SKM-1 treated with dmso at 0.1 percent for 144 hours (cell line): ENCODE measurements at regions not wholly inside any gene's neighbourhood (a gene's known extent, or its start where the extent isn't known, plus 50 kb on each side); places are given as distances from the start of the nearest gene placed in this dataset.

ENCODE experiments used
- DNase-seq: peaks from one replicate; lab custom pipeline; 2025; ENCODE audit not compliant: unreplicated experiment; lab: John Stamatoyannopoulos, UW

DNA sequence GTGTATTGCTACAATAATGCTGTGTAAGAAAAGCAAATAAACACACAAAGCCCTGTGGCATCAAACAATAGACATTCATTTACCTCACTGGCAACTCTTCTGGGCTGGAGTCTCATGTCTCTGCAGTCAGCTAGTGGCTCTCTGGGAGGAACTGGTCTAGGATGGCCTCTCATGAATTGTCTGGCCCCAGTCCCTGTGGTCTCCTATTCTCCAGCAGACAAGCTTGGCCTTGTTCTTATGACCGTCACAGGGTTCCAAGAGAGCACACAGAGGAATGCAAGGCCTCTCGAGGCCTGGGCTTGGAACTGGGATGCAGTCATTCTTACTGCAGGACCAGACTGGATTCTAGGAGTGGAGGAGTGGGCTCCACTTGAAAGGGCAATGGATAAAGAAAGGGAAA, 141.2 kb upstream of the NTM start:
- no peak for DNase-seq

DNA sequence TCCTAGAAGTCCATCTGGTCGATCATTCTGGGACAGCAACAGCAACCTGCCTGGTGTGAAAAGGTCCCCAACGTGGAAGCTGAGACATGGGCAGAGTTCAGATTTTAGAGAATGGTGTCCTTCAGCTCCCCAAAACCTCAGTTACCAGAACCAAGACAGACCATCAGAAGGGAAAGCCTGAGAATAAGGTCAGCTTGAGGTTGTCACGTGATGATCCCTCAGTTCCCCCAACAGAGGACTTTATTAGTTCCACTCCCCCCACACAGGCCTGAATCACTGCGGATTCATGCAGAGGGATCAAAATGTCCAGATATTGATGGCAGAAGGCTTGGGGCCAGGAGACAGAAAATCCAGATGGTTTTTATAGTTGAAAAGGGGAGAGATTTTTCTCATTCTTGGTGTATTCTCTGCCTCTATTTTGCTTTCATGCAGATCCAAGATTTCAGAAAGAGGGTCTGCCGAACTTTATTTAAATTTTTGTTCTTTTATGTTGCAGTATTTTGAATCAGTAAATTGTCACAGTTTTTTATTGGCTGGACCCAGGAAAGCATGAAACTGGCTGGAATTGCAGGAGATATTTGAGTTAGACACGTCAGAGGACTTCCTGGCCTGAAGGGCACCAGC, 139.0 kb upstream of the NTM start:
- DNase-seq, result no peak

DNA sequence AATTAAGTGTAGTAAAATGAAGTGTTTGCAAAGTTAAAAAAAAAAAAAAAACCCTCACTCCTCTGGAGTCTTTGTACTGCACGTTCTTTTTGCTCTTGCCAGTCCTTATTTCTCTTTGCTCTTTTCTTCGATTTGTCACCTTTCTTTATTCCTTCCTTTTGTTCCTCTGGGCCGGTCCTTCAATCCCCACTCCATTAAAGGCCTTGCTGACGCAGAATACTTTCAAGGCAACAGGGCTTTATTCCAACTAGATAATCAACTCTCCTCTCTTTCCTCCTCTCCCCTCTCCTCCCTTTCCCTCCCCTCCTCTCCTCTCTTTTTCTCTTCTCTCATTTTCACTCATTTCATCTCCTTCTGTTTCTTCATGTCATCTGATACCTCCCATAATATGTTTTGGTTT, 138.2 kb upstream of the NTM start:
- no peak for DNase-seq

DNA sequence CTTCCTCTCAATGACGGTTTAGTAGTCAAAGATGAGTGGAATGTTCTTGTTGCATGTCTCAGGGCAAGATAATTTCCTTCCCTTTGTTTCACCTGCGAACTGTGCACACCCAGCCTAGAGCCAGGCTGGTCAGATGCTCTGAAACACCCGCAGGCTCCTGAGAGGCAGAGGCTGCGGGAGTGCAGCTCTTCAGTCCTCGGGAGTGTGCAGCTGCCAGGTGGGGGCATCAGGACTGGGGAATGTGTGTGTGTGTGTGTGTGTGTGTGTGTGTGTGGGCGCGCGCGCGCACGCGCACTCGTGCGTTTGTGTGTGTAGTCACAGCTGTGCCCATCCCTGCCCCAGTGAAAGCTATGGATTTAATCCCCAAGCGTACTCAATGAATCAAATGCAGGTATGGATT, 136.2 kb upstream of the NTM start:
- DNase-seq, result no peak

DNA sequence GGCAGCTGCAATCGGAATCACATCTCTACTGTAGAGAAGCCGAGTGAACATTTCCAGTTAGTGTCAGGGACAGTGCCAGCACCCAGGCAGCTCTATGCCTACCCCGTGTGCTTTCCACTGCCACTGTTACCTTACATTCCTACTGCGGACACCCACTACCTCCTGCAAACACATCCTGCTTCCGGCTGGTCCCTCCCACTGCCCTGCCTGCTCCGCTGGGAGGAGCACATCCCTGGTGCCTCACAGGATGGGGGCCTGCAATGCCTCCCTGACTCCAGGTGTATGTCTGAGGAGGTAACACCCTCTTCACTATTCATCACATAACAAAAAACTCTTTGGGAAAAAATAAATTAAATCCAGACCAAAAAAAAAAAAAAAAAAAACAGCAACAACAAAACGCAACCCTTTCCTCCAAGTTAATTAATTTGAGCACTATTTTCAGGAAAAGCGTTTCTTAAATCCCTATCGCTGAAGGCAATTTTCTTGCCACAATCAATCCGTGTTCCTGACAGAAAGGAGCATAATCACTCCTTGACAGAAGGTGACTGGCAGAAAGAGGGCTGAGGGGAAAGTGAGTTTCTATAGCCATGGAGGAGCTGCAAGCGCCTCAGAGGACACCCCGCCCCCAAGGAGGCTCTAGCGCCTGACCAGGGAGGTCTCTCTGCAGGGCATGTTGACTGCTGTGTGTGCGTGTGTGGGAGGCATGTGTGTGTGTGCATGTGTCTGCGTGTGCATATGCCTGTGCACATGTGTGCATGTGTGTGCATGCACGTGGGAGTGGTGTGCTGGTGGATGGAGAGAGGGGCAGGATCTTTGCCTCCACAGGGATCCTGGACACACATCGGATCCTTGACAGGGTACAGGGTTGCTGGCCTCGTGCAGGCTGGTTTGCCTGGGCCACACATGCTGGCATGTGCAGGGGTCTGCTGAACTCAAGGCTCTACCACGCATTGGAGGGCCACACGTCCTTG, 134.8 kb upstream of the NTM start:
- DNase-seq, result no peak

DNA sequence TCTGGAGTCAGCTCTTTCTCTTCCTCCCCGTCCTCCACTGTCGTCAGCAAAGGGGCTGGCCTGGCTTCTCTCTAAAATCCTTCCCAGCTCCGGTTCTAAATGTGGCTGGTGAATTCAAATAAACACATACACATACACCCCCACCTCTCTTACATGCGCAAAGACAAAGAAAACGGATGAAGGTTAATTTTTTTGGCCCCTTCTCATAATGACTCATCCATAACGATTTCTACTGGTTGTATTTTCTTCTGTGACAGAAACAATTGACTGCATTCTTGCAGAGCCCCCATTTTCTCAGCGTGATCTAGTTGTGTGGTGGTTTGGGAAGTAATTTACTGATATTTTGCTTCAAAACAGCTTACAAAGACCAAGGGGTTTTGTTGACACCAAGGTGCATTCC, 130.0 kb upstream of the NTM start:
- DNase-seq, result no peak

DNA sequence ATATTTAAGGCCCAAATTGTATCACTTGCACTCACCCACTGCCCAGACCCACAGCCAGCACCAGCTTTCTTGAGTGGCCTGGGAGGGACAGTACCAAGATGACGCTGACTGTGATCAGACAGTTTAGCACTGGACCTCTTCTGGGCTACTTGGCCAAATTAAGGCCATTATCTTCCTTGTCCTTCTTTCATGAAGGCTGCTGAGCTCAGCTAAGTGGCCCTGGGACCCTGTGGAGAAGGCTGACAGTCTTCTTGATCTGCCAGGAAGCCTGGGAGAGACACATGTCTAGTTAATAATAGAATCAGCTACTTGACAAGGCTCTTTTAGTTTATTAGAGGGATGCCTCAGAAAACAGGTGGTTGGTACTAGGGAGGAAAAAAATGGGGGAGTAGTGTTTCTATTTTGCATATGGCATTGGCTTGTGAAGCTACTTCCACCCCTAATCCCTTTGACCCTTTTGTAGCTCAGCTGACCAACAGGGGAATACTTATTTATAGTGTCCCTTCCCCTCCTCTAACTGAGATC, 127.9 kb upstream of the NTM start:
- DNase-seq, result no peak

DNA sequence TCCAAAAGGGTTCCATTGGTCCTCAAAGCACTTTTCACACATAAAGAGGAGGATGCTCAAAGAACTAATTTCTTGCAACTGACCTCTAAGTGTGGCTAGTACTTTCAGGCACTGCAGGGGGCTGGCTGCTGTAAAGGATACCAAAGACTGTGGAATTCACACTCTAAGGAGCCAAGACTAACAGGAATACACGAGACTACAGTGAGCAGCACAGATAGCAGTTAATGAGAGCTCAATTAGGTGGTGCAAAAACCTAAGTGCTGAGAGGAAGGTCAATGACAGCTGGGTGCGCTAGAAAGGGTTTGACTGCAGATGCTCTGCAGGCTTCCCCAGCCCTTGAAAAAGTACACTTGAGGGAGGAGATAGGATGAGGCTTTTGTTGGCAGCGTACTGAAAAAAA, 124.3 kb upstream of the NTM start:
- DNase-seq, result no peak

DNA sequence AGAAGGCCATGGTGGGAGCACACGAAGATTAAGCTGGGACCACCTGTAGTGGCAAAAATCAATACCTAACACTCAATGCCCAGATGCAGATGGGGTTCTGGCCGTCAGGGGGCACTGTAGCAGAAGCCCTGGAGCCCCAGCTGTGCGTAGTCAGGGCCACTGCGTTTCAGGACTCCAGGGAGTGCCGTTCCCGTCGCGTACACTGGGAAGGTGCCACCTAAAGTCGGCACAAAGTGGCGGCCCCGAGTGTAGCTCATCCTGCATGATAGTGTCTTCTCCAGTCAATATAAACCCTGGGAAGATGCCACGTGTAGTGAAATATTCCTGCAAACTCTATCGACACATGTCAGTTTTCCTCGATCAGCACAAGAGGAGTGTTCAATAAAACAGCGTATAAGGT, 123.8 kb upstream of the NTM start:
- no peak for DNase-seq

DNA sequence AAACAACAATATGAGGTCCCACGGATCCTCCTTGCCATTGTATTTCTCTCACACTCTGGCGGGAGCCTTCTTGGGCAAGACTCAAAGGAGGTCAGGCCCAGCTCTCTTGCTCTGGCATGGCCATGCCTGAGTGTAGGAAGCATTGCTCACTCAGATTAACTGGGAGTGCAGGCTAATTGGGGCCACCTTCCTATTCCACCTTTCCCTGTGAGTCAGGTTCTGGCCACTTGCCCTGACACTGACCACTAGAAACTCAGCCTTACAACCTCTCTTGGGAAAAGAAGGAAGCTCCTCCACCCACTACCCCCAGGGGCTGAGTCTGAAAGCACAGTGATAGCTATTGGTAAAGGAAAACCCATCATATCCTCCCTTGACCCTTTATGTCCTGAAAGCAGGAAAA, 121.8 kb upstream of the NTM start:
- DNase-seq, result no peak

DNA sequence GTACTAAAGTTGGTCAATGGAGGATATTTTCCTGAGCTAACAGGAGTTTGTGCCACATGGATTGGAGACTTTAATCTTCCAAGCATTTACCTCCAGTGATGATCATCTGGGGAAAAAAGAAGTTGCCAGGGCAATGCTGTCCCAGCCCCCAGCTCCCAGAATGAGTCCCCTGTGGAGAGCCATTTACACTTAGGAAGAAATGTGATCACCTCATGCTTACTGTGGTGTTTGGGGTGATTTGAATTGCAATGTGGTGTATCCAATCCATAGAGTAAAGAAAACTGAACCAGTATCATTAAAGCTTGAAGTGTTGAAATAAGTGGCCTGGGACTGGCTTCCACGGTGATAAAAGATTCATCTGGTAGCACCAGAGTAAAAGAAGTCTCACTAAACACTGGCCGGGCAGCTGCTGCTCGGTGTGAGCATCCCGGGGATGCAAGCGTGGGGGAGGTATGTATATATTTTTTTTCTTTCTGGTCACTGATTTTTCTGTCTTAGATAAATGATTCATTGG, 117.2 kb upstream of the NTM start:
- no peak for DNase-seq

DNA sequence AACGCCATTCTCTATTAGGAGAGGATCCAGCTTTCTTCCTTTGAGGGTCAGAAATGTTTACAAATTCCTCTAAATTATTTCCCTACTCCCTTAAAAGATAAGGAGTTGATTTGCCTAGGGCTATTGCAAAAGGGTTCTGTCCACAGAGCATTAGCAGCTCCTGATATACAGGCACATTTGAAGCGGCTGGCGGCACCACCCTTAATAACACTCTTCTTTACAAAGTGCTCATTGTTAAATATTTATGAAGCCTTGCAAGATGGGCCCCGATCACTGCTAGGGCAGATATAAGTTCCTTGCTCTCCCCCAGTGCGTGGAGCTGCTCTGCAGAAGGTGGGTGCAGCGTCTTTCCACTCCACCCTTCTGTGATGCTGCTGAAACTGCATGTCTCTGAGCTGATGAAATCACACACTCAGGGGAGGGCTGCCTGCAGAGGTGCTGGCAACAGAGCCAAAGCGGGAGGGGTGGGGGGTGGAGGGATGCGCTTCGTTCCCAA, 116.7 kb upstream of the NTM start:
- no peak for DNase-seq

DNA sequence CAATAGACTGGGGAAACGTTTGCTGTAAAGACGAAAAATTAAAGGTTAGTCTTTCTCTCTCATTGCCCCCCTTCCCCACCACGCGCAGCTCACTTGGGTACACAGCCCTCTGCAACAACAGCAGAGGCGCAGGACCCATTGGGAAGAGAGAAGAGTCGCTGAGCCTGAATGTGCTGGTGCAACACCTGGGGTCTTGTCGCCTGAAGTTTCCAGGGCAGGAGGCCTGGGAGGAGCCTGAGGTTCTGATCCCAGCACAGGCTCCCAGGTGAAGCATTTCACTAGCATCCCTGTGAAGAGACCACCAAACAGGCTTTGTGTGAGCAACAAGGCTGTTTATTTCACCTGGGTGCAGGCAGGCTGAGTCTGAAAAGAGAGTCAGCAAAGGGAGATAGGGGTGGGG, 116.2 kb upstream of the NTM start:
- DNase-seq, result no peak

DNA sequence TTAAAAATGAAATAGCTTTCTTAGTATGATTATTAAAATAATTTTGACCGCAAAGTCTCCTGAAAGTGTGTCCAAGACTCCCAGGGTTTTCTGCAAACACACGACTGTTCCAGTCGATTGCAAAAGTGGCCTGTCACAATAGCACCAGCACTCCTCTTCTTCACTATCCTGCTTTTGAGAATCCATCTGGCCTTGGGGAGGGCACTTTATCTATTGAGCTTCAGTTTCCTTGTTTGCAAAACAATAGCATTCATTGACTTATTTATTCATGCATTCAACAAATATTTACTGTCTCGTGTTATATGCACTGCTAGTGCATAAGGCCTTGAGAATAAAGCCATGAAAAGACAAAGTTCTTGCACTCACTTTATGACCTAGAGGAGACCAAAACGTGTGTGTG, 96.2 kb upstream of the NTM start:
- no peak for DNase-seq

DNA sequence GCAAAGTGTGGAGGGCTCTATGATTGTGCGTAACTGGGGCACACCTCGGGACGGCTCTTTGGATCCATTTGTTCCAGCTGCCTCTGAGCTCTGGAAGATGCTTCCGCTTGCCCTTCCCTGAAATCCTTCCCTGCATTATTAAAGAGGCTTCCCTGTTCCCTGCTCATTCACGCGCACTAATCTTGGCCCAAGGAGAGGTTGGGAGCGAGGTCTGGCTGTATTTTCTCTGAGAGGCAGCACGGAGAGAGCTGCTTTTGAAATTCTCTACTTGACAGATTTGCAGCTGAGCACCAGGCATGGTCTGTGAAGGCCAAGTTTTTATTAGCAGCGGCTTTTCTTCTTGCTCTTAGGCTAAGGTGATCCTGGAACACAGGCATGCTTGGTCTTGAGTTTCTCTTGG, 94.8 kb upstream of the NTM start:
- no peak for DNase-seq

DNA sequence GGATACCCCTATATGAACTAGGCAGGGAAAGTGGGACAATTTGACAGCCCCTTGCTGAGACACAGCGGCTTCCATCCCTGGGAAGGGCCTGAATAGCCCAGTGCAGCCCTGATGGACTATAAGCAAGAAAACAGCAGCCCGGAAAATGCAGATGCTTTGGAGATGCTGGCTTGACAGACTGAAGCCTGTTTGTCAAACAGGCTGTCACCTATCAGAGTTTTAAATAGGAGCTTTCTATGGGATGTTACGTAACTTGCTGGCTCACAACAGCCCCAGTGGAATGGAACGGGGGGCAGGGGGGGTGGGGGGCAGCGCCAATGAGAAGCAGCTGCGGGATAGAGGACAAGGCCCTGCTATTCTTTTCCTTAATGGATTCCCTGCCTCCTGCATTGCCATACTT, 91.9 kb upstream of the NTM start:
- no peak for DNase-seq

DNA sequence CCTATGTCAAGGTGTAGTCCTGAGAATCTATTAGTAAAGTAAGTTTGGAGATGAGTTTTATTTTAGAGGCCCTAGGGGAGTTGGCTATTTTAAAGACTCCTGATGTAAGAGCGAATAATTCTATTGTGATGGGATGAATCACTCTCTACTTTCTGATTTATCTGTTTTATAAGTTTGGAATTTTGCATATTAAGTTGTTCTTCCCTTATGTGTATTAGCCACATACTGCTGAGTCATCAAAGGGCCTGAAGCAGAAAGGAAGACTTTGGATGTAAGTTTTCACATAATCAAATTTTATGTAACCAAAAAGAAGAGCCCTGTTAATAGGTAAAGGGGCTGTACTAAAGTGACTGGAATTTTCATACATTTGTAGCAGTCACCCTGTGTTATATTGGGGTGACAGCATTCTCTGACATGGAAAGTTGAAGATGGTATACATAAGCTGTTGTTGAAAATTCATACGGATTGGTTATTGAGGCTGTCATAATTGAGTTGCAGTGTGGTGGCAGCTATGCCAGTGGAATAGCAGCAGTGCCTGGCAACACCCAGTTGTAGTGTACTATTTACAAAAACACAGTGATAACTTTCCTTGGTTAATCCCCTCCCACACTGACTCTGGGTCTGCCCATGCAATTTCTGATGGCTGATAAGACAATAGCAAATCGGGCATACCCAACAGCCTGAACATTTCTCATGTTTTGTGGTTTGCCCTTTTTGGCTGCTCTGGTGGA, 90.6 kb upstream of the NTM start:
- DNase-seq, result no peak

DNA sequence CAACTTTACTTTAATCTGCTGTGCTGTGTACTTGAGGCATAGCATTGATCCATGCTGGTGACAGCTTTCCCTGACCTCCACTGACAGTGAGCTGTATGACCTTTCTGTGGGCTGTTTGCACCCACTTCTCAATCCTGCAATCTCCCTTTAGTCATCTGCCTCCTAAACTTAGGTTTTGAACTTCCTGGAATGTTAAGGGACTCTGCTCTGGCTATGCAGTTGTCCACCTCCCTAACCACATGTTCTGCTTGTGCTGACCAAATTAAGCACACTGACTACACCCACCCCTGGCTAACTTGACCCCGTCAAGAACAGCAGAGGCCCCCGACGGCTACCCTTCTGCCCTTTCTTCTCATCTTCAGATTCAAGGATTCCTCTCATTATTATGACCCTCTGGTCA, 89.1 kb upstream of the NTM start:
- no peak for DNase-seq

DNA sequence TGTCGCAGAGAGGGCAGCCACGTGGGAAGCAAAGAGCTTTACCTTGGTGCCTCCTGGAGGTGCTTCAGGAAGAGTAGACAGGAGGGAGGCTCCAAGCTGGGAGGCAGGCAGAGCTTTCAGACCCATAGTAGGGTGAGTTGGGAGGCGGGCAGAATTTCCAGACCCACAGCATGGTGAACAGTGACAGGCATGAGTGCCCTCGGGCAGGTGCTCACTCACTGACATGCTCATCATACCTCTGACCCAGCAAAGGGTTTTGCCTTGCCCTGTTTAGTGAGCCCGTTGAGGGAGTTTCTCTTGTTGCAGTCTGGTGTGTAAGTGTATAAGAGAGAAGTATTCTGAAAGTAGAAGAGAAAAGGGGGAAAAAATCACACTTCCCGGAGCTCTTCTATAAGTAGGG, 86.4 kb upstream of the NTM start:
- DNase-seq, result no peak

DNA sequence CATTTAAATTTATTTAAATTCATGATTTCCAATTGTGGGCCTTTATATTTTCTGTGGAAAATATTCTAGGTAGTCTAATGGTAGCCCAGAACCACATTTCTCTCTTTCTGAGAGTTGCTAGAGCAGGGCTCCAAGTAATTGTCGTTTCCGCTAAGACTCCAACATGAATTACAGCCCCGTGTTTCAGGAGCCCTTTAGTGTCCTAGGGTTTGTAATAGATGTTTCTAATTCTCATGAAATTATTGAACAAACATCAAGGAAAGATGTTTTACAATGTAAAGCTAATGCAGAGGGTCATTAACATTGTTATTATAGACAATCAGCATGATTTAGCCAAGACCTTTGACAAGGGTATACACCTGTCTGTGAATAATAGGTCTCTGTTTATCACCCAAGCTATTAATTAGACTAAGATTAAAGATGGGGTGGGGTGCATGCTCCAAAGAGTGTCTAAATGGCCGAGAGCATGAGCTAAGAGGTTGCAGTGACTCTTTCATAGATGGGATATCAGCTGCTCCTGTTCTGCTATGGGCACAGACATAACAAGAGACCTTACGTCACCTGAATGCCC, 81.8 kb upstream of the NTM start:
- DNase-seq, result no peak

DNA sequence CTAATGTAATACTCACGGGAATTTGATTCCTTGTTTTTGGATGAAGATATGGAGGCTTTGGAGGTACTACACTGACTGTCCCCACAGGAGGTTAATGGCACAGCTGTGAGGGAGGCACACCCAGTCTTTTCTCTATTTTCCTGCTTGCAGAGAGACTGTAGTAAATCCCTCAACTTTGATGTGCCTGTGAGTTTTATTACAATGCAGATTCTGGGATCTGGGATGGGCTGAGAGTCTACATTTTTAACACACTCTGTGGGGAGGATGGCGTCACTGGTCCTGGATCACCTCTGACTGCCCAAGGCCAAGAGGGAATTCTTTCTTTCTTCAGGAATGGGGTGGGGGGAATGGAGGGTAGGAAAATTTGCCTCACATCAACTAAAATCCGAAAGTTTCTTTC, 80.2 kb upstream of the NTM start:
- DNase-seq, result no peak
